WTC11 (cell line): ENCODE measurements at regions not wholly inside any gene's neighbourhood (a gene's known extent, or its start where the extent isn't known, plus 50 kb on each side); places are given as distances from the start of the nearest gene placed in this dataset.

Experiments used
- ATAC-seq: fragments of 200-7000 bp; cut with Tn5 transposase; 2 replicates; pipeline ENCODE4 v1.10.0; 2021; ENCODE audit warnings: mild to moderate bottlenecking, moderate library complexity
- CTCF ChIA-PET: fragments of 300-600 bp; sonication (Branson Sonifier 250); formaldehyde crosslinking; loops from one replicate; lab custom pipeline; 2021; ENCODE audit warnings: antibody characterized with exemption; lab: Charles Lee
- POLR2A ChIA-PET: fragments of 350-600 bp; sonication (Branson Sonifier 250); formaldehyde crosslinking; loops from one replicate; lab custom pipeline; 2021; ENCODE audit warnings: antibody characterized with exemption; lab: Charles Lee
- DNase-seq: peaks from one replicate; pipeline ENCODE4 v3.0.0; 2021; ENCODE audit warnings: low spot score
- H3K27ac Mint-ChIP-seq: 2 replicates; pipeline ENCODE4 v1.8.0; 2021; ENCODE audit warnings: mixed read lengths
- H3K27me3 Mint-ChIP-seq: 2 replicates; pipeline ENCODE4 v1.8.0; 2021; ENCODE audit warnings: low read depth, mild to moderate bottlenecking, moderate library complexity, mixed read lengths
- H3K36me3 Mint-ChIP-seq: 2 replicates; pipeline ENCODE4 v1.8.0; 2021; ENCODE audit warnings: mixed read lengths
- H3K4me1 Mint-ChIP-seq: 2 replicates; pipeline ENCODE4 v1.8.0; 2022; ENCODE audit warnings: mixed read lengths
- H3K4me3 Mint-ChIP-seq: 2 replicates; pipeline ENCODE4 v1.8.0; 2021; ENCODE audit warnings: mild to moderate bottlenecking, moderate library complexity, mixed read lengths
- H3K9me3 Mint-ChIP-seq: 2 replicates; pipeline ENCODE4 v1.8.0; 2021; ENCODE audit warnings: mixed read lengths
- AR ChIP-seq: fragments of 250-450 bp; sonication (Bioruptor Pico); IDR thresholded peaks from 2 replicates; pipeline ENCODE4 v1.9.0; 2021; ENCODE audit warnings: mild to moderate bottlenecking
- E2F5 ChIP-seq: sonication (generic); formaldehyde crosslinking; IDR thresholded peaks from 2 replicates; pipeline ENCODE4 v1.8.1; 2022; ENCODE audit warnings: mild to moderate bottlenecking, moderate library complexity, missing genetic modification reagents
- JAZF1 ChIP-seq: fragments of 250-450 bp; sonication (Bioruptor Pico); IDR thresholded peaks from 2 replicates; pipeline ENCODE4 v1.9.0; 2021; ENCODE audit warnings: moderate library complexity, mild to moderate bottlenecking, inconsistent platforms
- MXD4 ChIP-seq: fragments of 250-450 bp; sonication (Bioruptor Pico); IDR thresholded peaks from 2 replicates; pipeline ENCODE4 v1.8.0; 2021; ENCODE audit warnings: mild to moderate bottlenecking, moderate library complexity, borderline replicate concordance
- NR3C1 ChIP-seq: sonication (generic); formaldehyde crosslinking; conservative IDR thresholded peaks from 2 replicates; pipeline ENCODE4 v1.8.1; 2023; ENCODE audit warnings: low read depth, mild to moderate bottlenecking, missing genetic modification reagents
- RORB ChIP-seq: fragments of 250-450 bp; sonication (Bioruptor Pico); IDR thresholded peaks from 2 replicates; pipeline ENCODE4 v1.9.0; 2021; ENCODE audit warnings: mild to moderate bottlenecking
- SP1 ChIP-seq: sonication (generic); formaldehyde crosslinking; conservative IDR thresholded peaks from 2 replicates; pipeline ENCODE4 v1.8.1; 2022; ENCODE audit warnings: missing genetic modification reagents
- TEAD4 ChIP-seq: sonication (generic); formaldehyde crosslinking; IDR thresholded peaks from 2 replicates; pipeline ENCODE4 v1.8.0; 2022; ENCODE audit warnings: mild to moderate bottlenecking, missing genetic modification reagents
- USF1 ChIP-seq: sonication (generic); formaldehyde crosslinking; IDR thresholded peaks from 2 replicates; pipeline ENCODE4 v1.8.0; 2022; ENCODE audit warnings: mild to moderate bottlenecking, missing genetic modification reagents
- ZNF138 ChIP-seq: sonication (generic); formaldehyde crosslinking; conservative IDR thresholded peaks from 2 replicates; pipeline ENCODE4 v1.8.1; 2022; ENCODE audit warnings: mild to moderate bottlenecking, moderate library complexity, missing genetic modification reagents
- ZNF263 ChIP-seq: sonication (generic); formaldehyde crosslinking; IDR thresholded peaks from 2 replicates; pipeline ENCODE4 v1.8.1; 2022; ENCODE audit warnings: low read depth, mild to moderate bottlenecking, moderate library complexity, missing genetic modification reagents
- ZNF396 ChIP-seq: fragments of 250-450 bp; sonication (Bioruptor Pico); IDR thresholded peaks from 2 replicates; pipeline ENCODE4 v1.8.0; 2021; ENCODE audit warnings: mild to moderate bottlenecking, moderate library complexity, borderline replicate concordance
- TF ChIP-seq, protein P1 (sequence below): sonication (generic); formaldehyde crosslinking; IDR thresholded peaks from 2 replicates; pipeline ENCODE4 v1.8.0; 2023; ENCODE audit warnings: missing genetic modification reagents, mild to moderate bottlenecking, borderline replicate concordance
- TF ChIP-seq, protein P2 (sequence below): sonication (generic); formaldehyde crosslinking; IDR thresholded peaks from 2 replicates; pipeline ENCODE4 v1.8.1; 2023; ENCODE audit warnings: mild to moderate bottlenecking, missing genetic modification reagents, moderate library complexity
- TF ChIP-seq, protein P3 (sequence below): sonication (generic); formaldehyde crosslinking; IDR thresholded peaks from 2 replicates; pipeline ENCODE4 v1.8.0; 2022; ENCODE audit warnings: mild to moderate bottlenecking, missing genetic modification reagents
- TF ChIP-seq, protein P4 (sequence below): fragments of 250-450 bp; sonication (Bioruptor Pico); IDR thresholded peaks from 2 replicates; pipeline ENCODE4 v1.9.0; 2021; ENCODE audit warnings: moderate library complexity, mild to moderate bottlenecking, inconsistent platforms, borderline replicate concordance
- TF ChIP-seq, protein P5 (sequence below): sonication (generic); formaldehyde crosslinking; IDR thresholded peaks from 2 replicates; pipeline ENCODE4 v1.8.1; 2023; ENCODE audit warnings: mild to moderate bottlenecking, missing genetic modification reagents
- TF ChIP-seq, protein P6 (sequence below): sonication (generic); formaldehyde crosslinking; IDR thresholded peaks from 2 replicates; pipeline ENCODE4 v1.8.0; 2022; ENCODE audit warnings: mild to moderate bottlenecking, missing genetic modification reagents

- TF ChIP-seq, protein P1, sequence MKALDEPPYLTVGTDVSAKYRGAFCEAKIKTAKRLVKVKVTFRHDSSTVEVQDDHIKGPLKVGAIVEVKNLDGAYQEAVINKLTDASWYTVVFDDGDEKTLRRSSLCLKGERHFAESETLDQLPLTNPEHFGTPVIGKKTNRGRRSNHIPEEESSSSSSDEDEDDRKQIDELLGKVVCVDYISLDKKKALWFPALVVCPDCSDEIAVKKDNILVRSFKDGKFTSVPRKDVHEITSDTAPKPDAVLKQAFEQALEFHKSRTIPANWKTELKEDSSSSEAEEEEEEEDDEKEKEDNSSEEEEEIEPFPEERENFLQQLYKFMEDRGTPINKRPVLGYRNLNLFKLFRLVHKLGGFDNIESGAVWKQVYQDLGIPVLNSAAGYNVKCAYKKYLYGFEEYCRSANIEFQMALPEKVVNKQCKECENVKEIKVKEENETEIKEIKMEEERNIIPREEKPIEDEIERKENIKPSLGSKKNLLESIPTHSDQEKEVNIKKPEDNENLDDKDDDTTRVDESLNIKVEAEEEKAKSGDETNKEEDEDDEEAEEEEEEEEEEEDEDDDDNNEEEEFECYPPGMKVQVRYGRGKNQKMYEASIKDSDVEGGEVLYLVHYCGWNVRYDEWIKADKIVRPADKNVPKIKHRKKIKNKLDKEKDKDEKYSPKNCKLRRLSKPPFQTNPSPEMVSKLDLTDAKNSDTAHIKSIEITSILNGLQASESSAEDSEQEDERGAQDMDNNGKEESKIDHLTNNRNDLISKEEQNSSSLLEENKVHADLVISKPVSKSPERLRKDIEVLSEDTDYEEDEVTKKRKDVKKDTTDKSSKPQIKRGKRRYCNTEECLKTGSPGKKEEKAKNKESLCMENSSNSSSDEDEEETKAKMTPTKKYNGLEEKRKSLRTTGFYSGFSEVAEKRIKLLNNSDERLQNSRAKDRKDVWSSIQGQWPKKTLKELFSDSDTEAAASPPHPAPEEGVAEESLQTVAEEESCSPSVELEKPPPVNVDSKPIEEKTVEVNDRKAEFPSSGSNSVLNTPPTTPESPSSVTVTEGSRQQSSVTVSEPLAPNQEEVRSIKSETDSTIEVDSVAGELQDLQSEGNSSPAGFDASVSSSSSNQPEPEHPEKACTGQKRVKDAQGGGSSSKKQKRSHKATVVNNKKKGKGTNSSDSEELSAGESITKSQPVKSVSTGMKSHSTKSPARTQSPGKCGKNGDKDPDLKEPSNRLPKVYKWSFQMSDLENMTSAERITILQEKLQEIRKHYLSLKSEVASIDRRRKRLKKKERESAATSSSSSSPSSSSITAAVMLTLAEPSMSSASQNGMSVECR (CRISPR knock-in tag), result no peak
- TF ChIP-seq, protein P2, sequence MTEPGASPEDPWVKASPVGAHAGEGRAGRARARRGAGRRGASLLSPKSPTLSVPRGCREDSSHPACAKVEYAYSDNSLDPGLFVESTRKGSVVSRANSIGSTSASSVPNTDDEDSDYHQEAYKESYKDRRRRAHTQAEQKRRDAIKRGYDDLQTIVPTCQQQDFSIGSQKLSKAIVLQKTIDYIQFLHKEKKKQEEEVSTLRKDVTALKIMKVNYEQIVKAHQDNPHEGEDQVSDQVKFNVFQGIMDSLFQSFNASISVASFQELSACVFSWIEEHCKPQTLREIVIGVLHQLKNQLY, result no peak
- TF ChIP-seq, protein P3, sequence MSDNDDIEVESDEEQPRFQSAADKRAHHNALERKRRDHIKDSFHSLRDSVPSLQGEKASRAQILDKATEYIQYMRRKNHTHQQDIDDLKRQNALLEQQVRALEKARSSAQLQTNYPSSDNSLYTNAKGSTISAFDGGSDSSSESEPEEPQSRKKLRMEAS (CRISPR knock-in tag), result no peak
- TF ChIP-seq RORB (CRISPR knock-in tag) (no peak), ZNF138 (CRISPR knock-in tag) (no peak), JAZF1 (CRISPR knock-in tag) (no peak), TEAD4 (no peak), ZNF263 (CRISPR knock-in tag) (no peak), ZNF396 (CRISPR knock-in tag) (no peak), AR (CRISPR knock-in tag) (no peak)
- TF ChIP-seq, protein P4, sequence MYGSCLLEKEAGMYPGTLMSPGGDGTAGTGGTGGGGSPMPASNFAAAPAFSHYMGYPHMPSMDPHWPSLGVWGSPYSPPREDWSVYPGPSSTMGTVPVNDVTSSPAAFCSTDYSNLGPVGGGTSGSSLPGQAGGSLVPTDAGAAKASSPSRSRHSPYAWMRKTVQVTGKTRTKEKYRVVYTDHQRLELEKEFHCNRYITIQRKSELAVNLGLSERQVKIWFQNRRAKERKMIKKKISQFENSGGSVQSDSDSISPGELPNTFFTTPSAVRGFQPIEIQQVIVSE (CRISPR knock-in tag), result no peak
Measured at GRCh38 chr9:29701559-29701958, 2128.3 kb upstream of the C9orf72 start (continued).

DNA sequence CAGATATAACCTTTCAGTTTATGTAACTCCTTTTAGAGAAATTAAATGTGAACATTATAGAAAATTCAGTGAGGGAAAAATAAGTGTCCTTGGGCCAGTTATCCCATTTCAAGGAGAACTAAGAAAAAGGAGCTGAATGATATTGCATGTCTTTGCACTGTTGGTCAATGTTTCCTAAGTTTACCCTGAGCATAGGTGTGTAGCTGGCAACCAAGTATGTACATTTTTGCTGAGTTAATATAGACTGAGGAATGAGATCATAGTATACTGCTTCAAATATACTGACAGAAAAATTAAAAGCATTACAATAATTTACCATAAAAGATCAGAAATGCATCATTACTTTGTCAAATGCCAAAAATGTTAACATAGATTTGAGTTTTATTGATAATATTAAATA lies 2128.7 kb upstream of the C9orf72 start:
- TF ChIP-seq TEAD4, result no peak
- no peak for TF ChIP-seq NR3C1 (CRISPR knock-in tag)
- no peak for TF ChIP-seq SP1 (CRISPR knock-in tag)
- Mint-ChIP-seq H3K4me1 (no peaks in the 10 kb centered on the region), H3K9me3 (no peaks in the 10 kb centered on the region), H3K36me3 (no peaks in the 10 kb centered on the region), H3K27ac (no peak overlapping the region), H3K27me3 (no peaks in the 10 kb centered on the region), H3K4me3 (no peak overlapping the region)
- DNase-seq (no peak), ATAC-seq (no peak)
- POLR2A ChIA-PET, result no interaction called here
- CTCF ChIA-PET, result no interaction called here

- Mint-ChIP-seq H3K27ac (no peak overlapping the region), H3K9me3 (peaks cover 2% of the 10 kb centered on the region; the same call in 1 of the 2 replicates), H3K4me1 (peaks cover 12% of the 10 kb centered on the region), H3K4me3 (no peak overlapping the region), H3K27me3 (no peaks in the 10 kb centered on the region), H3K36me3 (no peaks in the 10 kb centered on the region)
- ChIA-PET POLR2A (no interaction called here), CTCF (no interaction called here)
- DNase-seq (no peak), ATAC-seq (no peak)
- TF ChIP-seq, protein P5, sequence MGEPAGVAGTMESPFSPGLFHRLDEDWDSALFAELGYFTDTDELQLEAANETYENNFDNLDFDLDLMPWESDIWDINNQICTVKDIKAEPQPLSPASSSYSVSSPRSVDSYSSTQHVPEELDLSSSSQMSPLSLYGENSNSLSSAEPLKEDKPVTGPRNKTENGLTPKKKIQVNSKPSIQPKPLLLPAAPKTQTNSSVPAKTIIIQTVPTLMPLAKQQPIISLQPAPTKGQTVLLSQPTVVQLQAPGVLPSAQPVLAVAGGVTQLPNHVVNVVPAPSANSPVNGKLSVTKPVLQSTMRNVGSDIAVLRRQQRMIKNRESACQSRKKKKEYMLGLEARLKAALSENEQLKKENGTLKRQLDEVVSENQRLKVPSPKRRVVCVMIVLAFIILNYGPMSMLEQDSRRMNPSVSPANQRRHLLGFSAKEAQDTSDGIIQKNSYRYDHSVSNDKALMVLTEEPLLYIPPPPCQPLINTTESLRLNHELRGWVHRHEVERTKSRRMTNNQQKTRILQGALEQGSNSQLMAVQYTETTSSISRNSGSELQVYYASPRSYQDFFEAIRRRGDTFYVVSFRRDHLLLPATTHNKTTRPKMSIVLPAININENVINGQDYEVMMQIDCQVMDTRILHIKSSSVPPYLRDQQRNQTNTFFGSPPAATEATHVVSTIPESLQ (CRISPR knock-in tag), result no peak
- no peak for TF ChIP-seq MXD4 (CRISPR knock-in tag)
- no peak for TF ChIP-seq E2F5
- TF ChIP-seq USF1 (CRISPR knock-in tag), result no peak
- TF ChIP-seq, protein P6, sequence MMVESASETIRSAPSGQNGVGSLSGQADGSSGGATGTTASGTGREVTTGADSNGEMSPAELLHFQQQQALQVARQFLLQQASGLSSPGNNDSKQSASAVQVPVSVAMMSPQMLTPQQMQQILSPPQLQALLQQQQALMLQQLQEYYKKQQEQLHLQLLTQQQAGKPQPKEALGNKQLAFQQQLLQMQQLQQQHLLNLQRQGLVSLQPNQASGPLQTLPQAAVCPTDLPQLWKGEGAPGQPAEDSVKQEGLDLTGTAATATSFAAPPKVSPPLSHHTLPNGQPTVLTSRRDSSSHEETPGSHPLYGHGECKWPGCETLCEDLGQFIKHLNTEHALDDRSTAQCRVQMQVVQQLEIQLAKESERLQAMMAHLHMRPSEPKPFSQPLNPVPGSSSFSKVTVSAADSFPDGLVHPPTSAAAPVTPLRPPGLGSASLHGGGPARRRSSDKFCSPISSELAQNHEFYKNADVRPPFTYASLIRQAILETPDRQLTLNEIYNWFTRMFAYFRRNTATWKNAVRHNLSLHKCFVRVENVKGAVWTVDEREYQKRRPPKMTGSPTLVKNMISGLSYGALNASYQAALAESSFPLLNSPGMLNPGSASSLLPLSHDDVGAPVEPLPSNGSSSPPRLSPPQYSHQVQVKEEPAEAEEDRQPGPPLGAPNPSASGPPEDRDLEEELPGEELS (CRISPR knock-in tag), result no peak
Measured at GRCh38 chr9:29714860-29715259, 2141.6 kb upstream of the C9orf72 start.
